ENCODE measurements at regions not wholly inside any gene's neighbourhood (a gene's known extent, or its start where the extent isn't known, plus 50 kb on each side); places are given as distances from the start of the nearest gene placed in this dataset.

GRCh38 chr4:10196191-10196590 is 79.6 kb upstream of the WDR1 start:
- TF ChIP-seq CTCF (conservative IDR thresholded peaks at IDR 0.05; ENCODE audit: low read depth, low read length) = no peak
- no peak for DNase-seq (ENCODE audit: low read depth)
- H3K4me3 ChIP-seq (ENCODE audit: low read length) = no peak overlapping the region

- no peak for TF ChIP-seq CTCF (conservative IDR thresholded peaks at IDR 0.05; ENCODE audit: low read depth, low read length)
- DNase-seq (ENCODE audit: low read depth) = no peak
Observed at GRCh38 chr4:10192331-10192730, 75.7 kb upstream of the WDR1 start.

GRCh38 chr4:10188400-10189004 is 71.9 kb upstream of the WDR1 start:
- no peak for TF ChIP-seq CTCF (conservative IDR thresholded peaks at IDR 0.05; ENCODE audit: low read depth, low read length)
- no peak overlapping the region for H3K4me3 ChIP-seq (ENCODE audit: low read length)
- no peak for DNase-seq (ENCODE audit: low read depth)

More at GRCh38 chr4:10192331-10192730, 75.7 kb upstream of the WDR1 start:
- no peak overlapping the region for H3K4me3 ChIP-seq (ENCODE audit: low read length)

- no peak overlapping the region for H3K4me3 ChIP-seq (ENCODE audit: low read length)
- TF ChIP-seq CTCF (conservative IDR thresholded peaks at IDR 0.05; ENCODE audit: low read depth, low read length) = no peak
- DNase-seq (ENCODE audit: low read depth) = no peak
Observed at GRCh38 chr4:10186228-10187214, 69.9 kb upstream of the WDR1 start.

GRCh38 chr4:10185518-10186227 is 69.1 kb upstream of the WDR1 start:
- no peak for TF ChIP-seq CTCF (conservative IDR thresholded peaks at IDR 0.05; ENCODE audit: low read depth, low read length)
- H3K4me3 ChIP-seq (ENCODE audit: low read length) = no peak overlapping the region
- no peak for DNase-seq (ENCODE audit: low read depth)

GRCh38 chr4:10184501-10184938 is 67.9 kb upstream of the WDR1 start:
- DNase-seq (ENCODE audit: low read depth) = no peak
- no peak overlapping the region for H3K4me3 ChIP-seq (ENCODE audit: low read length)
- no peak for TF ChIP-seq CTCF (conservative IDR thresholded peaks at IDR 0.05; ENCODE audit: low read depth, low read length)
